ENCODE measurements at regions not wholly inside any gene's neighbourhood (a gene's known extent, or its start where the extent isn't known, plus 50 kb on each side); places are given as distances from the start of the nearest gene placed in this dataset.

- no peak overlapping the region for H3K4me3 ChIP-seq
- H3K9me3 ChIP-seq (ENCODE audit: low read depth, low read length): no peaks in the 10 kb centered on the region
- no peak overlapping the region for H3K9ac ChIP-seq (ENCODE audit: insufficient read length)
- H3K36me3 ChIP-seq (ENCODE audit: insufficient read depth, low read length): no peaks in the 10 kb centered on the region
- H3K27ac ChIP-seq: no peak overlapping the region
- DNase-seq (ENCODE audit: low read depth, low spot score): no peak
- TF ChIP-seq POLR2AphosphoS5 (IDR thresholded peaks at IDR 0.05; ENCODE audit: borderline replicate concordance, low read depth, low read length): no peak
- no peak for TF ChIP-seq FOXP2 (optimal IDR thresholded peaks at IDR 0.05; ENCODE audit: control extremely low read depth, extremely low read length, insufficient read depth)
- TF ChIP-seq EZH2 (IDR thresholded peaks at IDR 0.05): no peak
Observed at GRCh38 chr14:26990946-26991345, 393.1 kb upstream of the NOVA1 start.

DNA sequence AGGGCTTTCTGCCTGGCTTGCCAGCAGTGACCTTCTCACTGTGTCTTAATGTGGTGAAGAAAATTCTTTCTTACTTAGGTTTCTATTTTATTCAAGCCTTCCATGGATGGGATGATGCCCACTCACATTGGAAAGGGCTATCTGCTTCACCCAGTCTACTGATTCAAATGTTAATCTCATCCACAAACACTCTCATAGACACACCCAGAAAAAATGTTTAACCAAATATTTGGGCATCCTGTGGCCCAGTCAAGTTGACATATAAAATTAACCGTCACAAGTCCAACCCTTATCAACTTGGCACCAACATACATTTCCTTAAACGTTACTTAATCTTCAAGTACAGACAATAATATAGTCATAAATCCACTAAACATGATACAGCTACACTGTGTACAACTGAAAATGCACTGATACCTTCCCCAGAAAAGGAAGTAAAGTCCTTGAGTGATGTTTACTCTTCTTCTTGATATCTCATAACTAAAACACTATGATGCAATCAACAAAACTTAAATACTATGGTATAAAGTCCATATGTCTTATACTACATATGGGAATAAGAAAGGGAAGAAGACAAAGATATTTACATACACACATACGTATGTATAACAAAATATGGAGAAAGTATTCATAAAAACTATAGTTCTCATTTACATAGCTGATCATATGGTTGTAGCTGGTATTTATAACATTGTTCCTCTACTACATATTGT, 394.7 kb upstream of the NOVA1 start:
- DNase-seq (ENCODE audit: low read depth, low spot score): no peak
- H3K9ac ChIP-seq (ENCODE audit: insufficient read length): no peak overlapping the region
- no peaks in the 10 kb centered on the region for H3K36me3 ChIP-seq (ENCODE audit: insufficient read depth, low read length)
- H3K27ac ChIP-seq: no peak overlapping the region
- no peak for TF ChIP-seq POLR2AphosphoS5 (IDR thresholded peaks at IDR 0.05; ENCODE audit: borderline replicate concordance, low read depth, low read length)
- no peak for TF ChIP-seq EZH2 (IDR thresholded peaks at IDR 0.05)
- TF ChIP-seq FOXP2 (optimal IDR thresholded peaks at IDR 0.05; ENCODE audit: control extremely low read depth, extremely low read length, insufficient read depth): no peak
- H3K9me3 ChIP-seq (ENCODE audit: low read depth, low read length): no peaks in the 10 kb centered on the region
- H3K4me3 ChIP-seq: no peak overlapping the region

DNA sequence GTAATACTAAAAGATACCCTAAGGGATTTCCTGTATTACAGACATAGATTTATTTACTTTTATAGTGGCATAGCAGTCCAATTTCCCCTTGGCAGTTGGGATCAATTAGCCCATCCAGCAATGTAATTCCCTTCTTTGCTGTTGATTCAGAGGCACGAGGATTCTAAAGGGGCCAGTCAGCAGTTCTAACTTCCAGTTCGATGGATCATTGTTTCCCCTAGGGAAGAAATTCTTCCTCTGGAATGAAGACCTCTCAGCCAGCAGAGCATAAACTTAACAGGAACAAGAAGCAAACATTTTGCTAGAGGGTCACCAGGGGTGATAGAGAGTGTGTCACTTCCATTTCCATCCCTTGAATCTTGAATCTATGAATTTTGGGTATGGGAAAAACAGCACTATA, 395.7 kb upstream of the NOVA1 start:
- no peak overlapping the region for H3K4me3 ChIP-seq
- no peak overlapping the region for H3K9ac ChIP-seq (ENCODE audit: insufficient read length)
- no peaks in the 10 kb centered on the region for H3K9me3 ChIP-seq (ENCODE audit: low read depth, low read length)
- no peaks in the 10 kb centered on the region for H3K36me3 ChIP-seq (ENCODE audit: insufficient read depth, low read length)
- no peak overlapping the region for H3K27ac ChIP-seq
- TF ChIP-seq POLR2AphosphoS5 (IDR thresholded peaks at IDR 0.05; ENCODE audit: borderline replicate concordance, low read depth, low read length) (no peak), FOXP2 (optimal IDR thresholded peaks at IDR 0.05; ENCODE audit: control extremely low read depth, extremely low read length, insufficient read depth) (no peak), EZH2 (IDR thresholded peaks at IDR 0.05) (no peak)
- no peak for DNase-seq (ENCODE audit: low read depth, low spot score)

DNA sequence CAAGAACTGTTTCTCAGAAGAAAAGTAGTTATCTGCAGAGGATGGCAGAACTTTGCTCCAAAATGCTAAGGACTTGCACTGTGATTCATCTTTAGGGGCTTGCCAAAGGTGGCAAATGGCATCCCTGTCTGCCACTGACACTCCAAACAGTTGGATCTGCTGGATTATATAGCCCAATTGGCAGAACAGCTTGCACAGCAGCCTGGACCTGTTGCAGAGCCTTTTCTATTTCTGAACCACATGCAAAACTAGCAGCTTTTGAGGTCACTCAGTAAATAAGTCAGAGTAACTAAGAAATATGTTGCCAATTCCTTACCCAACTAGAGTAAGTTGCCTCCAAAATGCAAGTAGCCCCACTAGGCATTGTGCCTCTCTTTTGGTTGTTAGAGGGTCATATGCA, 397.5 kb upstream of the NOVA1 start:
- no peak overlapping the region for H3K4me3 ChIP-seq
- no peaks in the 10 kb centered on the region for H3K9me3 ChIP-seq (ENCODE audit: low read depth, low read length)
- no peaks in the 10 kb centered on the region for H3K36me3 ChIP-seq (ENCODE audit: insufficient read depth, low read length)
- TF ChIP-seq EZH2 (IDR thresholded peaks at IDR 0.05) (no peak), FOXP2 (optimal IDR thresholded peaks at IDR 0.05; ENCODE audit: control extremely low read depth, extremely low read length, insufficient read depth) (no peak), POLR2AphosphoS5 (IDR thresholded peaks at IDR 0.05; ENCODE audit: borderline replicate concordance, low read depth, low read length) (no peak)
- no peak for DNase-seq (ENCODE audit: low read depth, low spot score)
- H3K27ac ChIP-seq: no peak overlapping the region
- H3K9ac ChIP-seq (ENCODE audit: insufficient read length): no peak overlapping the region

DNA sequence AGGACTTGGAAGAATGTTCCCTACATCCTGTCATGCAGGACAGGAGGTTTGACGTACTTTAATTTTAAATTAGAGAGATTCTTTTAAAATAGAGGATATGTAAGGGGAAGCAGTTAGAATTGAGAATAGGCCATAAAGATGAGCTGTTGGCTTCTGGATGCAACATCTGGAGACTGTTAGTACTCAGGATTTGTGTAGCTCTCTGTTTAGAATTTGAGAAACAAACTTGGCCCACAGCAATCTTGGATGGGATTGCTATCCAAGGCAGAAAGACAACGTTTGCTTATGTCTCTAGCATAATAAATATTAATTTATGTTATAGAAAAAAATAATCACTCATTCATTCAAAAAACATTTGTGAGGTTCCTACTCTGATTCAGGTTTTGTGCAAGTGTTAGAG, 398.4 kb upstream of the NOVA1 start:
- H3K9ac ChIP-seq (ENCODE audit: insufficient read length): no peak overlapping the region
- TF ChIP-seq EZH2 (IDR thresholded peaks at IDR 0.05) (no peak), POLR2AphosphoS5 (IDR thresholded peaks at IDR 0.05; ENCODE audit: borderline replicate concordance, low read depth, low read length) (no peak), FOXP2 (optimal IDR thresholded peaks at IDR 0.05; ENCODE audit: control extremely low read depth, extremely low read length, insufficient read depth) (no peak)

GRCh38 chr14:27002179-27002578, 404.3 kb upstream of the NOVA1 start:
- H3K9me3 ChIP-seq (ENCODE audit: low read depth, low read length): no peaks in the 10 kb centered on the region
- TF ChIP-seq EZH2 (IDR thresholded peaks at IDR 0.05): no peak
- TF ChIP-seq POLR2AphosphoS5 (IDR thresholded peaks at IDR 0.05; ENCODE audit: borderline replicate concordance, low read depth, low read length): no peak
- no peak for TF ChIP-seq FOXP2 (optimal IDR thresholded peaks at IDR 0.05; ENCODE audit: control extremely low read depth, extremely low read length, insufficient read depth)
- H3K36me3 ChIP-seq (ENCODE audit: insufficient read depth, low read length): no peaks in the 10 kb centered on the region
- no peak overlapping the region for H3K9ac ChIP-seq (ENCODE audit: insufficient read length)
- H3K27ac ChIP-seq: no peak overlapping the region
- DNase-seq (ENCODE audit: low read depth, low spot score): no peak
- no peak overlapping the region for H3K4me3 ChIP-seq

More for the DNA sequence above, 398.4 kb upstream of the NOVA1 start:
- Histone ChIP-seq H3K4me3 (no peak overlapping the region), H3K36me3 (ENCODE audit: insufficient read depth, low read length) (no peaks in the 10 kb centered on the region), H3K9me3 (ENCODE audit: low read depth, low read length) (no peaks in the 10 kb centered on the region), H3K27ac (no peak overlapping the region)
- no peak for DNase-seq (ENCODE audit: low read depth, low spot score)

DNA sequence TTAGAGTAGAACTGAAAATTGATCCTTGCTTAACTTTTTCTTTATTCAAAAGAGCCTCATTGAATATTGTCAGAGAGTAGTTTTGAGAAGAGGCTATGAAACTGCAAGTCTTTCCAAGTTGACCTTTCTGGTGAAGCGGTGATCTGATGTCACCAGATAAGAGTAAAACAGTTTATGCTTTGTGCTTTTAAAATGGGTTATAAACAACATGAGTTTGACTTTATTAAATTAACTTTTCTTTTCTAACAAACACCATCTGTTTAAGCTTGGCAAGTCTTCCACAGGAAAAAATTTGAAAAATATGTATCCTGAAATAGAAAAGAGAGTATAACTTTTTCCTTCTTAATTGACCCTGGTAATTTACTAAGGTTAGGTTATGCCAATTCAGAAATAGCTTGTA, 408.7 kb upstream of the NOVA1 start:
- Histone ChIP-seq H3K4me3 (no peak overlapping the region), H3K9me3 (ENCODE audit: low read depth, low read length) (no peaks in the 10 kb centered on the region), H3K27ac (no peak overlapping the region), H3K36me3 (ENCODE audit: insufficient read depth, low read length) (no peaks in the 10 kb centered on the region), H3K9ac (ENCODE audit: insufficient read length) (no peak overlapping the region)
- TF ChIP-seq EZH2 (IDR thresholded peaks at IDR 0.05): no peak
- no peak for TF ChIP-seq FOXP2 (optimal IDR thresholded peaks at IDR 0.05; ENCODE audit: control extremely low read depth, extremely low read length, insufficient read depth)
- TF ChIP-seq POLR2AphosphoS5 (IDR thresholded peaks at IDR 0.05; ENCODE audit: borderline replicate concordance, low read depth, low read length): no peak
- DNase-seq (ENCODE audit: low read depth, low spot score): no peak

GRCh38 chr14:27008187-27008586, 410.4 kb upstream of the NOVA1 start:
- no peak overlapping the region for H3K4me3 ChIP-seq
- no peak overlapping the region for H3K27ac ChIP-seq
- no peak for TF ChIP-seq EZH2 (IDR thresholded peaks at IDR 0.05)
- TF ChIP-seq POLR2AphosphoS5 (IDR thresholded peaks at IDR 0.05; ENCODE audit: borderline replicate concordance, low read depth, low read length): no peak
- no peak for TF ChIP-seq FOXP2 (optimal IDR thresholded peaks at IDR 0.05; ENCODE audit: control extremely low read depth, extremely low read length, insufficient read depth)
- DNase-seq (ENCODE audit: low read depth, low spot score): no peak
- no peaks in the 10 kb centered on the region for H3K36me3 ChIP-seq (ENCODE audit: insufficient read depth, low read length)
- H3K9me3 ChIP-seq (ENCODE audit: low read depth, low read length): no peaks in the 10 kb centered on the region
- no peak overlapping the region for H3K9ac ChIP-seq (ENCODE audit: insufficient read length)

DNA sequence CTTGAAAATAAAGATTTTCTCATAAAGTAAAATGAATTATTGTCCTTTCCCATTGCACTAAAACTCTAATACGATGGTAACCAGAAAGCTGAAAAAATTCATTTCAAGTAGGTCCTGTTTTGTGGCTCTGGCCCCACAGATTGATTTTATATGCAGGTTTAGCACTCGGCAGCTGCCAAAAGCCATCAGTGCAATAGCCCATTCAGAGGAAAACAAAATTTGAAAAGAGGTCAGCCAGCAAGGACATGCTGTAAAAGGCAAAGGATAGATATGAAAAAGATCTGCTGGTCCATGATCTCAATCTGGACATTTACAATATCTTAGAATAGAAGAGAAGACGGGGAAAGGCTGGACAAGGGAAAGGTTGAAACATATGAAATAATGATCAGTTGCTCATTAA, 414.8 kb upstream of the NOVA1 start:
- TF ChIP-seq POLR2AphosphoS5 (IDR thresholded peaks at IDR 0.05; ENCODE audit: borderline replicate concordance, low read depth, low read length) (no peak), EZH2 (IDR thresholded peaks at IDR 0.05) (no peak), FOXP2 (optimal IDR thresholded peaks at IDR 0.05; ENCODE audit: control extremely low read depth, extremely low read length, insufficient read depth) (no peak)
- DNase-seq (ENCODE audit: low read depth, low spot score): no peak
- Histone ChIP-seq H3K36me3 (ENCODE audit: insufficient read depth, low read length) (no peaks in the 10 kb centered on the region), H3K9ac (ENCODE audit: insufficient read length) (no peak overlapping the region), H3K27ac (no peak overlapping the region), H3K4me3 (no peak overlapping the region), H3K9me3 (ENCODE audit: low read depth, low read length) (no peaks in the 10 kb centered on the region)
